ENCODE measurements at regions not wholly inside any gene's neighbourhood (a gene's known extent, or its start where the extent isn't known, plus 50 kb on each side); places are given as distances from the start of the nearest gene placed in this dataset.

- Histone ChIP-seq H4K20me1 (ENCODE audit: insufficient read depth) (no peaks in the 10 kb centered on the region), H3K4me3 (no peak overlapping the region), H3K4me2 (no peak overlapping the region), H3K4me1 (replicated peaks; ENCODE audit: insufficient read depth) (no peaks in the 10 kb centered on the region), H2AFZ (no peak overlapping the region), H3K27me3 (ENCODE audit: insufficient read depth, low read depth) (no peaks in the 10 kb centered on the region), H3K9me2 (ENCODE audit: insufficient read depth) (peaks cover 5% of the 10 kb centered on the region; the same call in 1 of the 2 replicates), H3K36me3 (ENCODE audit: low read depth) (no peaks in the 10 kb centered on the region), H3K9me3 (ENCODE audit: insufficient read depth, low read depth) (no peaks in the 10 kb centered on the region), H3K79me2 (ENCODE audit: low read depth) (no peaks in the 10 kb centered on the region), H3K27ac (no peak overlapping the region), H3F3A (ENCODE audit: insufficient read depth, low read depth) (no peaks in the 10 kb centered on the region)
- TF ChIP-seq CTCF (conservative IDR thresholded peaks at IDR 0.05) (no peak), EZH2 (IDR thresholded peaks at IDR 0.05; ENCODE audit: low read depth) (no peak)
- no peak for DNase-seq
- CTCF ChIA-PET, result no interaction called here
- POLR2A ChIA-PET (ENCODE audit: unreplicated experiment), result no interaction called here
- BruUV-seq (replicated peaks), result no TSS peak
- intact Hi-C loops (cut with micrococcal nuclease; ENCODE audit: unreplicated experiment), result no loop called here
Observed at GRCh38 chr5:117041926-117042595, 467.4 kb upstream of the SEMA6A start.

- H3K79me2 ChIP-seq (ENCODE audit: low read depth), result no peaks in the 10 kb centered on the region
- BruUV-seq (replicated peaks), result no TSS peak
- no peaks in the 10 kb centered on the region for H3K4me1 ChIP-seq (replicated peaks; ENCODE audit: insufficient read depth)
- H2AFZ ChIP-seq, result no peak overlapping the region
- H3F3A ChIP-seq (ENCODE audit: insufficient read depth, low read depth), result no peaks in the 10 kb centered on the region
- ChIA-PET CTCF (no interaction called here), POLR2A (ENCODE audit: unreplicated experiment) (no interaction called here)
- H3K27me3 ChIP-seq (ENCODE audit: insufficient read depth, low read depth), result peaks cover 3% of the 10 kb centered on the region; the same call in 1 of the 2 replicates
- H3K9me3 ChIP-seq (ENCODE audit: insufficient read depth, low read depth), result no peaks in the 10 kb centered on the region
- no peak overlapping the region for H3K4me3 ChIP-seq
- H4K20me1 ChIP-seq (ENCODE audit: insufficient read depth), result no peaks in the 10 kb centered on the region
- intact Hi-C loops (cut with micrococcal nuclease; ENCODE audit: unreplicated experiment), result no loop called here
- TF ChIP-seq EZH2 (IDR thresholded peaks at IDR 0.05; ENCODE audit: low read depth), result no peak
- TF ChIP-seq CTCF (conservative IDR thresholded peaks at IDR 0.05), result no peak
- no peak overlapping the region for H3K4me2 ChIP-seq
- no peak for DNase-seq
- no peaks in the 10 kb centered on the region for H3K36me3 ChIP-seq (ENCODE audit: low read depth)
- H3K27ac ChIP-seq, result no peak overlapping the region
- H3K9me2 ChIP-seq (ENCODE audit: insufficient read depth), result peaks cover 5% of the 10 kb centered on the region; the same call in 1 of the 2 replicates
Observed at GRCh38 chr5:117039035-117039434, 464.4 kb upstream of the SEMA6A start.

GRCh38 chr5:117027384-117027783 lies 452.8 kb upstream of the SEMA6A start:
- TF ChIP-seq EZH2 (IDR thresholded peaks at IDR 0.05; ENCODE audit: low read depth) (no peak), CTCF (conservative IDR thresholded peaks at IDR 0.05) (no peak)
- H3F3A ChIP-seq (ENCODE audit: insufficient read depth, low read depth), result no peaks in the 10 kb centered on the region

More at GRCh38 chr5:117027384-117027783, 452.8 kb upstream of the SEMA6A start:
- H3K27me3 ChIP-seq (ENCODE audit: insufficient read depth, low read depth), result no peaks in the 10 kb centered on the region
- no peaks in the 10 kb centered on the region for H4K20me1 ChIP-seq (ENCODE audit: insufficient read depth)
- no peak overlapping the region for H3K4me3 ChIP-seq
- H3K79me2 ChIP-seq (ENCODE audit: low read depth), result no peaks in the 10 kb centered on the region
- no peak for DNase-seq
- intact Hi-C loops (cut with micrococcal nuclease; ENCODE audit: unreplicated experiment), result no loop called here
- BruUV-seq (replicated peaks), result no TSS peak
- H3K27ac ChIP-seq, result no peak overlapping the region
- H3K4me2 ChIP-seq, result no peak overlapping the region
- no peaks in the 10 kb centered on the region for H3K36me3 ChIP-seq (ENCODE audit: low read depth)
- H3K9me3 ChIP-seq (ENCODE audit: insufficient read depth, low read depth), result no peaks in the 10 kb centered on the region
- no peaks in the 10 kb centered on the region for H3K4me1 ChIP-seq (replicated peaks; ENCODE audit: insufficient read depth)
- no peaks in the 10 kb centered on the region for H3K9me2 ChIP-seq (ENCODE audit: insufficient read depth)
- POLR2A ChIA-PET (ENCODE audit: unreplicated experiment), result no interaction called here
- H2AFZ ChIP-seq, result no peak overlapping the region
- CTCF ChIA-PET, result no interaction called here
